ENCODE measurements at regions not wholly inside any gene's neighbourhood (a gene's known extent, or its start where the extent isn't known, plus 50 kb on each side); places are given as distances from the start of the nearest gene placed in this dataset.
"Not testable (repeated sequence)": the region's sequence is repeated elsewhere in the genome, so short reads cannot be mapped to it uniquely, and the experiment has no call there.

- DNase-seq (ENCODE audit: low read depth), result no peak
- H3K4me3 ChIP-seq (ENCODE audit: low read length), result no peak overlapping the region
- TF ChIP-seq, protein P1, sequence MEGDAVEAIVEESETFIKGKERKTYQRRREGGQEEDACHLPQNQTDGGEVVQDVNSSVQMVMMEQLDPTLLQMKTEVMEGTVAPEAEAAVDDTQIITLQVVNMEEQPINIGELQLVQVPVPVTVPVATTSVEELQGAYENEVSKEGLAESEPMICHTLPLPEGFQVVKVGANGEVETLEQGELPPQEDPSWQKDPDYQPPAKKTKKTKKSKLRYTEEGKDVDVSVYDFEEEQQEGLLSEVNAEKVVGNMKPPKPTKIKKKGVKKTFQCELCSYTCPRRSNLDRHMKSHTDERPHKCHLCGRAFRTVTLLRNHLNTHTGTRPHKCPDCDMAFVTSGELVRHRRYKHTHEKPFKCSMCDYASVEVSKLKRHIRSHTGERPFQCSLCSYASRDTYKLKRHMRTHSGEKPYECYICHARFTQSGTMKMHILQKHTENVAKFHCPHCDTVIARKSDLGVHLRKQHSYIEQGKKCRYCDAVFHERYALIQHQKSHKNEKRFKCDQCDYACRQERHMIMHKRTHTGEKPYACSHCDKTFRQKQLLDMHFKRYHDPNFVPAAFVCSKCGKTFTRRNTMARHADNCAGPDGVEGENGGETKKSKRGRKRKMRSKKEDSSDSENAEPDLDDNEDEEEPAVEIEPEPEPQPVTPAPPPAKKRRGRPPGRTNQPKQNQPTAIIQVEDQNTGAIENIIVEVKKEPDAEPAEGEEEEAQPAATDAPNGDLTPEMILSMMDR (IDR thresholded peaks at IDR 0.05; ENCODE audit: insufficient read depth, low read depth, low read length, missing control alignments), result no peak
These were observed 86.1 kb upstream of the RBFOX1 start for GRCh38 chr16:7246578-7246977.

DNA sequence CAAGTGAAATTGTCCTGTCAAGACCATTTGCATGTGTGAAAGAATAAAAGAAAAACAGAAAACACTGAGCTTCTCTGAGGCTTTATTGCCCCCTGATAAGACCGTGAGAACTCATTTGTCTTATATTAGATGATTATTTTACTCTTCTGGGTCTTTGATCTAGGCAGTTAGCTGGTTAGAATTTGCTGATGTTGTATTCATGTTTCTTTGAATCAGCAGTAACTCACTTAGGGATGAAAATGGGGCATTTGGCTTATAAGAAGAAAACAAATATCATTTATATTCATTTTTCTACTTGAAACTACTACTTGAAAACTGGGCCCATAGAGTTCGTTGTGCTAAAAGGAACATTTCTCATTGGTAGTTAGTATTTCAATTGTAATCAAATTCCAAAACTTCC lies 93.1 kb upstream of the RBFOX1 start:
- no peak for DNase-seq (ENCODE audit: low read depth)
- no peak overlapping the region for H3K4me3 ChIP-seq (ENCODE audit: low read length)
- TF ChIP-seq, protein P1 (IDR thresholded peaks at IDR 0.05; ENCODE audit: insufficient read depth, low read depth, low read length, missing control alignments), result no peak

GRCh38 chr16:7236824-7237410 lies 95.7 kb upstream of the RBFOX1 start:
- no peak overlapping the region for H3K4me3 ChIP-seq (ENCODE audit: low read length)
- TF ChIP-seq, protein P1 (IDR thresholded peaks at IDR 0.05; ENCODE audit: insufficient read depth, low read depth, low read length, missing control alignments), result no peak
- DNase-seq (ENCODE audit: low read depth), result no peak

GRCh38 chr16:7233975-7234374 lies 98.7 kb upstream of the RBFOX1 start:
- no peak for DNase-seq (ENCODE audit: low read depth)
- TF ChIP-seq, protein P1 (IDR thresholded peaks at IDR 0.05; ENCODE audit: insufficient read depth, low read depth, low read length, missing control alignments), result no peak
- no peak overlapping the region for H3K4me3 ChIP-seq (ENCODE audit: low read length)

DNA sequence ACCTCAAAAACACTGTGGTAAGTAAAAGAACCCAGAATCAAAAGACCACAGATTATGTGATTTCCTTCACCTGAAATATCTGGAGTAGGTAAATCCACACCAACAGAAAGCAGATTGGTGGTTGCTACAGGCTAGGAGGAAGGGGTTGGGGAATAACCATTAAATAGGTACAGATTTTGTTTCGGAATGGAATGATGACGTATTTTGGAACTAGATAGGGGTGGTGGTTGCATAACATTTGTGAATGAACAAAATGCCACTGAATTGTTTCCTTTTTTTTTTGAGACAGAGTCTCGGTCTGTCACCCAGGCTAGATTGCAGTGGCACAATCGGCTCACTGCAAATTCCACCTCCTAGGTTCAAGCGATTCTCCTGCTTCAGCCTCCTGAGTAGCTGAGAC lies 100.9 kb upstream of the RBFOX1 start:
- TF ChIP-seq, protein P1 (IDR thresholded peaks at IDR 0.05; ENCODE audit: insufficient read depth, low read depth, low read length, missing control alignments), result no peak
- DNase-seq (ENCODE audit: low read depth), result no peak

DNA sequence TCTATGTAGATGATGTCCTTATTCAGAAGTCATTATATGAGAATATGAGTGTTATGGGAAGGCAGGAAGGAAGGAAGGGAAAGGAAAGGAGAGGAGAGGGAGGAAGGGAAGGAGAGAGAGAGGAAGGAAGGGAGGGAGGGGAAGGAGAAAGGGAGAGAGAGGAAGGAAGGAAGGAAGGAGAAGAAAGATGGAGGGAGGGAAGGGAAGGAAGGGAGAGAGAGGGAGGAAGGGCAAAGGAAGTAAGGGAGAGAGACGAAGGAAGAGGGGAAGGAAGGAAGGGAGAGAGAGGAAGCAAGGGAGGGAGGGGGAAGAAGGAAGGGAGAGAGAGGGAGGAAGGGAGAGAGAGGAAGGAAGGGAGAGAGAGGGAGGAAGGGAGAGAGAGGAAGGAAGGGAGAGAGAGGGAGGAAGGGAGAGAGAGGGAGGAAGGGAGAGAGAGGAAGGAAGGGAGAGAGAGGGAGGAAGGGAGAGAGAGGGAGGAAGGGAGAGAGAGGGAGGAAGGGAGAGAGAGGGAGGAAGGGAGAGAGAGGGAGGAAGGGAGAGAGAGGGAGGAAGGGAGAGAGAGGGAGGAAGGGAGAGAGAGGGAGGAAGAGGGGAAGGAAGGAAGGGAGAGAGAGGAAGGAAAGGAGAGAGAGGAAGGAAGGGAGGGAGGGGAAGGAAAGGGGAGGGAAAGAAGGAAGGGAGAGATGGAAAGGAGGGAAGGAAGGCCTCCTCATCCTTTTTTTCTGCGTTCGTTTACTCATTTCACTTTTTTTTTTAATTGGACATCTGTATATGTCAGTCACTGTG lies 103.0 kb upstream of the RBFOX1 start:
- DNase-seq (ENCODE audit: low read depth); H3K4me3 ChIP-seq (ENCODE audit: low read length): not testable (repeated sequence)

More for the DNA sequence above, 100.9 kb upstream of the RBFOX1 start:
- H3K4me3 ChIP-seq (ENCODE audit: low read length), result no peak overlapping the region

GRCh38 chr16:7227229-7227721 lies 105.4 kb upstream of the RBFOX1 start:
- TF ChIP-seq, protein P1 (IDR thresholded peaks at IDR 0.05; ENCODE audit: insufficient read depth, low read depth, low read length, missing control alignments), result no peak
- DNase-seq (ENCODE audit: low read depth), result no peak

More at GRCh38 chr16:7227229-7227721, 105.4 kb upstream of the RBFOX1 start:
- H3K4me3 ChIP-seq (ENCODE audit: low read length), result no peak overlapping the region

All from epithelial cell of esophagus (primary cell).